HG03378 (cell line): ENCODE measurements at regions not wholly inside any gene's neighbourhood (a gene's known extent, or its start where the extent isn't known, plus 50 kb on each side); places are given as distances from the start of the nearest gene placed in this dataset.

Experiments
- ATAC-seq: cut with Tn5 transposase; IDR thresholded peaks from one replicate; pipeline ENCODE4 v1.9.1; 2021; ENCODE audit warnings: mild to moderate bottlenecking, moderate library complexity; ENCODE audit not compliant: unreplicated experiment

DNA sequence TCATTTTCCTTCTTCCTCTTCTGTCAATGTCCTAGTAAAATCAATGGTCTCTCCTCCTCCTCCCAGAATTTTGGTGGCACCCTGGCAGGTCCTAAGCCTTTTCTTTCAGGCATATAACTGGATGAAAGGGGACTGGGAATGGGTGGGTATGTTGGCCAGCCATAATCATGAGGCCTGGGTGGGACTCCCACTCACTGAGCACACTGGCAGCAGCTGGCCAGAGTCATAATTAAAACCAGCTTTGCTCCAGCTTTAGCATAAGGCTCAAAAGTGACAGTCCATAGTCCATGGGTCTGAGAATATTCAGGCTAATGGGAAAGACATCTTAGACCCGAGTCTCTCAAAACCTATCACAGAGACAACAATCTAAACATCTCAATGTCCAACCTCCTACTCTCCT is 190.0 kb upstream of the BTBD3 start:
- ATAC-seq, result no peak

DNA sequence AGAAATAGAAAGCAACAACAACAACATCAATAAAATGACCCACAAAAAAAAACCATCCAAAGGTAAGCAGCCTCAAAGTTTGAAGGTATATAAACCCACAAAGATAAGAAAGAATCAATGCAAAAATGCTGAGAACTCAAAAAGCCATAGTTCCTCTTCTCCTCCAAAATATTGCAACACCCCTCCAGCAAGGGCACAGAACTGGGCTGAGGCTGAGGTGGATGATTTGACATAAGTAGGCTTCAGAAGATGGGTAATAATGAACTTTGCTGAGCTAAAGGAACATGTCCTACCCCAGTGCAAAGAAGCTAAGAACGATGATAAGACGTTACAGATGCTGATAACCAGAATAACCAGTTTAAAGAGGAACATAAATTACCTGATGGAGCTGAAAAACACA is 188.8 kb upstream of the BTBD3 start:
- ATAC-seq, result no peak

DNA sequence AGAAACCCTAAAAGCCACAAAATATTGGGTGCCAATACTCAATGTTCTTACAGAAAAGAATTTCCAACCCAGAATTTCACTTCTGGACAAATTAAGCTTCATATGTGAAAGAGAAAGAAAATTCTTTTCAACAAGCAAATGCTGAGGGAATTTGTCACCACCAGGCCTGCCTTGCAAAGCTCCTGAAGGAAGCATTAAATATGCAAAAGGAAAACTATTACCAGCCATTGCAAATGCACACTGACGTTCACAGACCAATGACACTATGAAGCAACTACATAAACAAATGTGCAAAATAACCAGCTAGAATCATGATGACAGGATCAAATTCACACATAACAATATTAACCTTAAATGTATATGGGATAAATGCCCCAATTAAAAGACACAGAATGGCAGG is 187.9 kb upstream of the BTBD3 start:
- no peak for ATAC-seq

GRCh38 chr20:11734431-11734830 is 183.3 kb upstream of the BTBD3 start:
- no peak for ATAC-seq

DNA sequence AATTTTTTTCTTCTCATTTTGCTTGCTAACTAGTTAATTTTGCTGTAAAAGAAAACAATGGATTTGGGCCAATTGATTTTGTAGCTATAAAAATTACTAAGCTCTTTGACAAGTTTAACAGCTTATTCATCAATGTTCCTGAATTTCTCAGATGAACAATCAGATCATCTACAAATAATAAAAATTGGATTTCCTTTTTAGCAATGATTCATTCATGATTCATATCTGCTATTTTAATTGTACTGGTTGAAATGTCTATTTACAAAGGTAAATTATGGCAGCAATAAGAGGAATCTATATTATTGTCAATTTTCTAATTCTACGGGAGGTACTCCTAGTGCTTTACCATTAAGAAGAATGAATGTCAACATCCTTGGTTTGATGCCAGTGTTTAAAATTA is 178.8 kb upstream of the BTBD3 start:
- no peak for ATAC-seq

- ATAC-seq, result no peak
Observed at GRCh38 chr20:11740975-11741374, 176.7 kb upstream of the BTBD3 start.

GRCh38 chr20:11745145-11745544 is 172.5 kb upstream of the BTBD3 start:
- no peak for ATAC-seq

DNA sequence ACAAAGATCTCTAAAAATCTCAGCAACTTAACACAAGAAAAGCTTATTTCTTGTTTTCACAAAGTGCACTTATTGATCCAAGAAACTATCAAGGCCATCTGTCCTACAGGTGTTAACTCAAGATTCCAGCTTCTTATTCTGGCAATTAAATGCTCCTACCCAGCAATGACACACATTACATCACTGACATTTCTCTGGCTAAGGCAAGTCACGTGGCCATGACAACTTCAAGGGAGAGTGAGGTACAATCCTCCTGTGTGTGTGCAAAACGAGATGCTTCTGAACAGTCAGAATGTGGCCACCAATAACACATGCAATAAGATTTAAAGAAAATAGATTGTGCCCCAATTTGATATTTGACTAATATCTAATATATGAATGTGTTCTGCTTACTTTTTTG is 169.3 kb upstream of the BTBD3 start:
- ATAC-seq, result no peak

DNA sequence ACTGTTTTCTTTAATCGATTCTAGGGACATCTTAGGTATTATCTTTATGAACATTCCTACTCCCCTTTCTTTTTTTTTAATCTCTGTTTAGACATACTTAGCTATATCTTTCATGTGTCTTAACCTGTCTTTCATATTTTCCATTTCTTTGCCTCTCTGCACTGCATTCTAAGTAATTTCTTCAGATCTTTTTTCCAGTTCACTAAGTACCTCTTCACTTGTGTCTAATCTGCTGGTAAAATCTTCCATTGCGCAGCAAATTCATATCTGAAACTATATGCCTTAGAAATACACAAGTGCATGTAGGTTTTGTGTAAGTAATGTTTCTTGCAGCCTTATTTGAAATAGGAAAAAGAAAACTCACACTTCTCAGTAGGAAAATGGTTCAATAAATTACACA is 165.4 kb upstream of the BTBD3 start:
- no peak for ATAC-seq

GRCh38 chr20:11753155-11753554 is 164.5 kb upstream of the BTBD3 start:
- ATAC-seq, result no peak

GRCh38 chr20:11754451-11754850 is 163.2 kb upstream of the BTBD3 start:
- ATAC-seq, result no peak

DNA sequence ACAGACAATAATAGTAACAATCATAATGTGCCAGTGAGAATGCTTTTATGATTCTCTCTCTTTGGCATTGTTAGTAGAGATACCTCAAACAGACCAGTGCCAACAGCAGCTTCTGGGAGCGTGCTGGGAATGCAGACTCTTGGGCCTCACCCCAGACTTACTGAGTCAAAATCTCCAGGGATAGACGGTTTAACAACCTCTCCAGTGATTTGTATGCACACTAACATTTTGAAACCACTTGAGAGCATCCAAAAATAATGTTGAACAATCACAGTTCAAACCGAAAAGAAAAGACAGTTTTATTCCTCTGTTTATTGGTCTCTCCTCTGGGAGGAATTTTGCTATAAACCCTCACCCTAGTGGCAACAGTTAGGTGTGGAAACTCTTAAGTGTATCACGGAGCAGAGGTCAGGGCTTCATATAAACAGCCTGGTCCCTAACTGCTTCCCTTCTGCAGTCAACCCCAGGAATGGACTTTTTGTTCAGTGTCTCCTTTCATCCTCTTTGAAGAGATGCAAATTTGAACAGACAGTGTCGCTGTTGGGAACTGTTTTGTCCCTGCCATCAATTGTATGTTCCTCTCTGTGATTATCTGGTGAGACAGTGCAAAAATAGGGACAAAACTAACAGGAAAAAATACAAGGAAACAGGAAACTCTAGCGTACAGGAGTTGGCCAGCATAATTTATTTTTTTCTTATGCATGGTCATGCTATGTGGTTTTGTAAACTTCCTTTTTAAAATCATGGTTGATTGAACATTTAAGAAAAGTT is 162.4 kb upstream of the BTBD3 start:
- ATAC-seq, result no peak

DNA sequence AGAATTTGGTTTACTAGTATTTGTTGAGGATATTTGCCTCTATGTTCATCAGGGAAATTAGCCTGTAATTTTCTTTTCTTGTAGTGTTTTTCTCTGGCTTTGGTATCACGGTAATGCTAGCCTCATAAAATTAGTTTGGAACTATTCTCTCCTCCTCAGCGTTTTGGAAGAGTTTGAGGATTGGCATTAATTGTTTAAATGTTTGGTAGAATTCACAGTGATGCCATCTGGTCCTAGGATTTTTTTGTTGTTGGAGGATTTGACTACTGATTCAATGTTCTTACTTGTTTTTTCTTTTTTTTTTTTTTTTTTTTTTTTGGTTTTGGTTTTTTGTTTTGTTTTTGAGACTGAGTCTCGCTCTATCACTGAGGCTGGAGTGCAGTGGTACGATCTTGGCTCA is 156.2 kb upstream of the BTBD3 start:
- no peak for ATAC-seq

GRCh38 chr20:11766961-11767360 is 150.7 kb upstream of the BTBD3 start:
- ATAC-seq, result no peak

DNA sequence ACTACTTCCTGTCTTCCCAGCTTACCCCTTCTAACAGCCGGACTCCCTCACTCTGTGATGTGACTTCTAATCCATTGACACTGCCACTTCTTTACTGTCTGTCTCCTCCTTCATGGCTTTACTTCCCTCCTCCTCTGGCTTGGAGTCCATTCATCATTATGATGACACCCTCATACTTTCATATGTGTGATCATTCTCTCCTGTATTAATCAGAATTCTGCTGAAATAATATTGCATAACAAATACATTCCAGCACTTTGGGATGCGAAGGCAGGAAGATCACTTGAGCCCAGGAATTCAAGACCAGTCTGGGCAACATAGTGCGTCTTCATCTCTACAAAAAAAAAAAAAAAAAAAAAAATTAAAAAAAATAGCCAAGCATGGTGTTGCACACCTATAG is 147.9 kb upstream of the BTBD3 start:
- ATAC-seq, result no peak

DNA sequence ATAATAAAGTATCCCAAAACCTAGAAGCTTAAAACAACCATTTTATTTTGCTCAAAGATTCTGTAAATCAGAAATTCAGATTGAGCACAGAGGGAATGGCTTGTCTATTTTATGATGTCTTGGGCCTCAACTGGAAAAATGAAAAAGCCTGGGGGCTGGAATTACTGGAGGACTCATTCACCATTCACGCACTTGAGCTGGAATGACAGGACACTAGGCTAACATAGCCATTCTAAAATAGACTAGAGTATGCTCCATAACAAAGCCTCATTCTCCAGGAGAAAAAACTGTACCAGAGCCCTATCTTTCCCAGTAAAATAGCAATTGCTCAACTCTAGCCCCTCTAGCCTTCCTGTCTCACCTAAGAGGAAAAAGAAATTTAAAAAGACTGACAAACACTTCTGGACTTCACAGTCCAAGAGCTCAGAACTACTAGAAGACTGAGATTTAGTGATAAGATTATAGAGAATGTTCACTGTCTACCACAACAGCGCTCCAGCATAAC is 145.4 kb upstream of the BTBD3 start:
- no peak for ATAC-seq

DNA sequence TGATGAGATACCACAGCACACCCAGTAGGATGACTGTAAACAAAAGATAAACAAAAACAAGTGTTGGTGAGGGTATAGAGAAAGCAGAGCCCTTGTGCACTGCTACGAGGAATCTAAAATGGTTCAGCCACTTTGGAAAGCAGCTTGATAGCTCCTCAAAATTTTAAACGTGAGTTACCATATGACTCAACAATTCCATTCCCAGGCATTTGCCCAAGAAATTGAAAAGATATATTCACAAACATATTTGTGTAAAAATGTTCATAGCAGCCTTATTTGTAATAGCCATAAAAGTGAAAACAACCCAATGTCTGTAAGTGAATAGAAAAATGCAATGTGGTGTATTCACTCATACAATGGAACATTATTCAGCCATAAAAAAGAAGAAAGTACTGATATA is 141.0 kb upstream of the BTBD3 start:
- ATAC-seq, result no peak

DNA sequence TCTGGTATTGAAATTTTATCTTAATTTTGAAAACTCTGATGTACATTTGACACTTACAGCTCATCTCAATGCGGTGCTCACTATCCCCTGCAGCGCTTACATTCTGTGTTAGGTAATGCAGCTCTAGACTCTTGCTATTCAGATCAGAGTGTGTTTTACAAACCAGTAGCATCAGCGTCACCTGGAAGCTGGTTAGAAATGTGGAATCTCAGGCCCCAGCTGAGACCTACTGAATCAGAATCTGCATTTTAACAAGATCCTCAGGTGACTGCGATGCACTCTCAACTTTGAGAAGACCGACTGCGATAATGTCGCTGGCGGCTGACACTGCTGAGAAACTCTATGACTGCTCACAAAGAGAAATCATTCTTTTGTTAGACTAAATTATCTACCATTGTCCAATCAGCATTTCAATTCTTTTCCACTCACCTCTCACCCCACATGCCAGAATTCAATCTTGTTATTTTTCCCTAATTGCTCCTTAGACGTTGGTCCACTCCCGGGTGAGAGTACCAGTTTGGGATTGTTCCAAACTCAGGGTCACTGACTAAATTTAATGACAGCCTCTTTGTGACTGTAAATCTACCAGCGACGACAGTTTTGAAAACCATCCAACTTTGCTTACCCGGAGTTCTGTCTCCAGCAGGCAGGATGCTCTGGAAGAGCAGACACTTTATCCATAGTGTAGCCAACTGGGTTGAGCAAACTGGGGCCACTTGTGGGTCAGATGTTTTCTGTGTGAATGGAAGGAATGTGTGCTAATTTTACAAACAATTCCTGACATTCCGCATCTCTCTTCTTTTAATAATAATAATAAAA is 140.1 kb upstream of the BTBD3 start:
- ATAC-seq, result no peak

- ATAC-seq, result no peak
Observed at GRCh38 chr20:11778206-11778570, 139.5 kb upstream of the BTBD3 start.

- ATAC-seq, result no peak
Observed at GRCh38 chr20:11780765-11781369, 136.8 kb upstream of the BTBD3 start.

DNA sequence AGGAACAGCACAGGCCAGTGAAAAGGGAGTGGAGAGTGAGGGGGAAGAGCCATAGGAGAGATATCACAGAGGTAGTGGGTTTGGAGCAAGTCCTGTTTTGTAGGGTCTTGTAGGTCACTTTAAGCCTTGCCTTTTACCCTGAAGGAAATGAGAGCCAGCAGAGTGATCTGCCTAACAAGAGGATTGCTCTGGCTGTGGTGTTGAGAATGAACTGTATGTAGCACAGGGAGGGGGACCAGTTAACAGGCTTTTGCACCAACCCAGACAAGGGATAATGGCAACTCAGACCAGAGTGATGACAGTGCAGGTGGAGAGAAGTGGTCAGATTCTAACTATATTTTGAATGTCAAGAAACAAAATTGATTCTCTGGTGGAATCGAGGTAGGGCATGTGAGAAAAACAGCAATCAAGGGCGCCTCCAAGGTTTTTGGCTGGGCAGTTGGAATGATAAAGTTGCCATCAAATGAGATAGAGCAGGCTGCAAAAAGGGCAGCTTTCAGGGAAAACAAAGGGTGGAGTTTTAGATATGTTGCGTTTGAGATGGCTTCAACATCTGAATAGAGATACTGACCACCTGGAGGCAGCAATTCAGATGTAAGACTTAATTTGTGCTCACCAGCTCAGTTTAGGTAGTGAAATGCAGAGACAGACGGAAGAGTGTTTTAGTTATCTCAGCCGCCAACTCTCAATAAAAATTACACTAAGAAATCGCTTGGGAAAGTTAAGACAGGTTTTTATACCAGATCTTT is 134.4 kb upstream of the BTBD3 start:
- no peak for ATAC-seq
